H1 (cell line): ENCODE measurements at regions not wholly inside any gene's neighbourhood (a gene's known extent, or its start where the extent isn't known, plus 50 kb on each side); places are given as distances from the start of the nearest gene placed in this dataset.

Source experiments
- TF ChIP-seq, protein P1 (sequence below): IDR thresholded peaks from 2 replicates; pipeline ENCODE4 v1.6.1; 2012; ENCODE audit warnings: low read length, inconsistent platforms
- TF ChIP-seq, protein P2 (sequence below): IDR thresholded peaks from 2 replicates; pipeline ENCODE4 v1.6.1; 2012; ENCODE audit warnings: inconsistent platforms

DNA sequence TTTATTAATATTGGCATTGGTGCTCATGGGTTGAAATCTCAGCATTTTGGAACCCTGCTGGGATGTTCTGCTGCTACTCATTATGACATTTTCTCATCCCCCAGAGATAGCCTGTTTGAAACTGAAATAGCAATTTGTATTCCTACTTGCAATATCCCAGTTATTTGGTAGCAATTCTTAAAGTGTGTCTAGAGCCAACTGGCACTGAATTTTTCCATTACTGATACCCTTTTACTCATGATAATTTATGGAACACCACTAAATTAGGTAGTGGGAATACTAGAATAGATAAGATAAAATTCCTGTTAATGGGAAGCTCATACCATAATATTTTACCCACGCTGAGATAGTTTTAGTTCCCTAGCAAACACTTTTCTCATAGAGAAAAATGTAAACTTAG lies 309.3 kb downstream of the SV2B start (continued):
- TF ChIP-seq, protein P1, sequence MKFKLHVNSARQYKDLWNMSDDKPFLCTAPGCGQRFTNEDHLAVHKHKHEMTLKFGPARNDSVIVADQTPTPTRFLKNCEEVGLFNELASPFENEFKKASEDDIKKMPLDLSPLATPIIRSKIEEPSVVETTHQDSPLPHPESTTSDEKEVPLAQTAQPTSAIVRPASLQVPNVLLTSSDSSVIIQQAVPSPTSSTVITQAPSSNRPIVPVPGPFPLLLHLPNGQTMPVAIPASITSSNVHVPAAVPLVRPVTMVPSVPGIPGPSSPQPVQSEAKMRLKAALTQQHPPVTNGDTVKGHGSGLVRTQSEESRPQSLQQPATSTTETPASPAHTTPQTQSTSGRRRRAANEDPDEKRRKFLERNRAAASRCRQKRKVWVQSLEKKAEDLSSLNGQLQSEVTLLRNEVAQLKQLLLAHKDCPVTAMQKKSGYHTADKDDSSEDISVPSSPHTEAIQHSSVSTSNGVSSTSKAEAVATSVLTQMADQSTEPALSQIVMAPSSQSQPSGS, result no peak
- TF ChIP-seq, protein P2, sequence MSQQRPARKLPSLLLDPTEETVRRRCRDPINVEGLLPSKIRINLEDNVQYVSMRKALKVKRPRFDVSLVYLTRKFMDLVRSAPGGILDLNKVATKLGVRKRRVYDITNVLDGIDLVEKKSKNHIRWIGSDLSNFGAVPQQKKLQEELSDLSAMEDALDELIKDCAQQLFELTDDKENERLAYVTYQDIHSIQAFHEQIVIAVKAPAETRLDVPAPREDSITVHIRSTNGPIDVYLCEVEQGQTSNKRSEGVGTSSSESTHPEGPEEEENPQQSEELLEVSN, result no peak
